Stimulated activated CD8-positive, alpha-beta memory T cell treated with anti-CD3 and anti-CD28 coated beads, Interleukin-15, amount 100 ng/mL, for 1 hour (primary cell): ENCODE measurements at regions not wholly inside any gene's neighbourhood (a gene's known extent, or its start where the extent isn't known, plus 50 kb on each side); places are given as distances from the start of the nearest gene placed in this dataset.

Experiments used
- DNase-seq: peaks from one replicate; pipeline ENCODE4 v3.0.0-alpha.2; 2020; ENCODE audit warnings: low read depth

DNA sequence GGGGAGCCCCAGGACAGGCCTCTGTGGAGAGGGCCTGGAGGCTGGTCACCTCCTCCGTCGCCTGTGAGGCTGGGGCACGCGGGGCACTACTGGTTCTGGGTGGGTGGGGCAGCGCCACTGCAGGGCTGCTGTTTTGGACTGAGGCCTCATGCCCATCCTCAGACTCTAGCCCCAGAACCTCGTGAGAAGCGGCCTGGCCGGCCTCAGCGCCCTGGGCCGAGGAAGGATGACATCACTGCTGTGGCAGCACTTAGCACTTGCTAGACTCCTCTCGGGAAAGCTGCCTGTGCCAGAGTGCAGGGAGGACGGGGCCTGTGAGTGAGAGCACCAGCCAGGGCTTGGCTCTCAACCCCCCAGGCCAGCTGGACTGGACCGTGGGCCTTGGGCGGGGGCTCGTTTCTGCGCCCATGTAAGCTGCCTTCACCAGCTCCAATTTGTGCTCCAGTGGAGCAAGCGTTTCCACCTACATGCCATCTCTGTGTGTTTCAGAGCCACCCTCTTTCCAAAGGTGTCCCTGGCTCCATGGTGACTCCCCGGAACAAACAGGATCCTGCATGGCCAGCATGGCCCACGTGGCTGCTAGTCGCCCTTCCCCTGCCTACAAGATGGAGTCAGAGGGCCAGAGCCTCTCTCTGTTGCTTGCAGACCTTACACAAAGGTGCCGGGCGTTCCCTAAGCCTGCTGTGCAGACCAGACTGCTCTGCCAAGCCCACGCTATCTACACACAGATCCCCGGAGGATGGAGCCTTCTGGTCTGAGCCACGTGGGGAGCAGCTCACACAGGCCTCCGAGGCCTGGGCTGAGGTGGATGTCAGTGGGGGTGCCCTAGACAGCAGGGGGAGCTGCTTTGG, 102.9 kb downstream of the CTTN start:
- no peak for DNase-seq

DNA sequence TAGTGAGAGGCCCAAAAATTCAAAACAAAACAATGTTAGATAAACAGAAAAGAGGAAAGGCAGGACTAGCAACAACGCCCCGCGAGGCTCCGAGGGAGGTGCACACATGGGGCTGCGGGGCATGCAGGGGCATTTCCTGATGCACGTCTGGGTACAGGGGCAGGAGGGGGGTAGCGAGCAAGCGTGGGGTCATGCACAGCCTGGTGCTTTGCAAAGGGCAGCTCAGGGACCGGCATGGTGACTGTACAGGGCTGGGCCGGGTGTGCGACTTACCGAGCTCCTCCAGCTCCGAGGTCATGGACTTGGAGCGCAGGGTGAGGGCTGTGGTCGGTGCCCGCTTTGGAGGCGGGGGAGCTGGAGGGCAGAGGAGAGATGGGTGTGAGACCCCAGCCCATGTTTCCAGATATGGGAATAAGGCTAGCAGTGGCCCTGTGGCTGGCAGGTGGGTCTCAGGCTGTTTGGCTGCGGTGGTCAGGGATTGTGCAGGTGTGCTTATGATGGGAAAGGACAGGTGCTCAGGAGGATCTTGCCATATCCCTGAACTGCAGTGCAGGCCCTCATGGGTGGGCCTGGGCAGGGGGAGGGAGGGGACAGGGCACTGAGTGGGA, 103.7 kb downstream of the CTTN start:
- DNase-seq: no peak

DNA sequence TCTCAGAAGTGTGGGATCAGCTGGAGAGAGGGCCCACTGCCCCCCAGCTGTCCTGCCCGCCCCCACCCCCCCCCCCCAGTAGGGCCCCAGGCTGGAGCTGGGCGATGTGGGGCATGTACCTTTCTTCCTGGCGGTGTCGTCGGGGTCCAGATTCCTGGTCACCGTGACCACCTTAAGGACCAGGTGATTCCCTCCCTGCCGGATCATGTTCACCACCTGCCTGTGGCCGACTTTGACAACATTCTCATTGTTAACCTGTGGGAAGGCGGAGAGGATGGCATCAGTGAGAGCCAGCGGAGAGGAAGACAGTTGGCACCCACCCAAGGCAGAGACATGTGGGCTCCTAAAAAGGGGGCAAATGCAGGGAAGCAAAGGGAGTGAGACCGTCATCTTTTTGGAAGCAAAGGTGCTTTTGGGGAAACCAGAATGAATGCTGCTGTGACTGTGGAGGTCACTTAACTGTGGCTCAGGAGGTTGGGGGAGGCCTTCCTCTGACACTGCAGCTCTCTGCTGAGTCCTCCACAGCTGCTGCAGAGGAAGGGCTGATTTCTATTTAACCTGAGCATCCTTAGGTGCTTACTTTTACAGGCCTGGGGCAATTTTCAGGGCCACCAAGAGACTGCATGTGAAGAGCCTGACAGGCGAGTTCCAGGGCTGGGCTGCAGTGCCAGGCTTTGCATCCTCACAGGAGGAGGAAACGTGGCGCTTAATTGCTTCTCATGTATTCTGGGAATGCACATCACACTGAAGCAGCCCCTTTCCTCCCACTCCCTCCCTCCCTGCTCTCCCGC, 104.5 kb downstream of the CTTN start:
- DNase-seq: no peak

DNA sequence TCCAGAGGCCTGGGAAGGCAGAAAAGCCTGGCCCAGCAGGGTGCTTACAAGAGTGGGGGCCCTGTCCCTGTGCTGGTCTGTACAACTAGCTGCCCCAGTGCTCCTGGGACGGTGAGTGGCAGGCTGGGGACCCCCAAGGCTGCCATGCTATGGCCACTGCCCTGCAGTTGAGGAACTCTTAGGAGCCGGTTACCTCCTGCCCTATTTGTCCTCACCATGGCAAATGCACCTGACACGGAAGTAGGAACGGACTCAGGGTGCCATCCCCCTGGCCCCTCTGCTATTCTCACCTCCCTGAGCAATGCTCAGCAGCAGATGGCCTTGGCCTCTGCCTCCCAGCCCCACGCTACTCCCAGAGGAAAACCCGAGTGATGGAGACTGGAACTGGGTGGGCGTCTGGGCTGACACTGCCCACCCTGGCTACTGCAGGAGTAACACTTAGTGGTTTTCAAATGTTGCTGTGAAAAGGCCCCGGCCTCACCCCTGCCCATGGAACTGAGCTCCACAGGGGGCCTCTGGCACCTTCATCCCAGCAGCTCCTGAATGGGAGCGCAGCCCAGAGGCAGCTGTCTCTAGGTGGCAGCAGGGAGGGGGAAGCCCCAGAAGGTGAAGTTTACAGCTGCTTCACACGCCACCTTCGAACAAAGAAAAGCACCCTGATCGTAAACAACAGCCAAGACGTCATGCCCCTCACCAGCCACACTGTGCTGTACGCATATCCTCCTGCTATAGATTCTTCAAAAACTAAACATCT, 105.3 kb downstream of the CTTN start:
- no peak for DNase-seq

DNA sequence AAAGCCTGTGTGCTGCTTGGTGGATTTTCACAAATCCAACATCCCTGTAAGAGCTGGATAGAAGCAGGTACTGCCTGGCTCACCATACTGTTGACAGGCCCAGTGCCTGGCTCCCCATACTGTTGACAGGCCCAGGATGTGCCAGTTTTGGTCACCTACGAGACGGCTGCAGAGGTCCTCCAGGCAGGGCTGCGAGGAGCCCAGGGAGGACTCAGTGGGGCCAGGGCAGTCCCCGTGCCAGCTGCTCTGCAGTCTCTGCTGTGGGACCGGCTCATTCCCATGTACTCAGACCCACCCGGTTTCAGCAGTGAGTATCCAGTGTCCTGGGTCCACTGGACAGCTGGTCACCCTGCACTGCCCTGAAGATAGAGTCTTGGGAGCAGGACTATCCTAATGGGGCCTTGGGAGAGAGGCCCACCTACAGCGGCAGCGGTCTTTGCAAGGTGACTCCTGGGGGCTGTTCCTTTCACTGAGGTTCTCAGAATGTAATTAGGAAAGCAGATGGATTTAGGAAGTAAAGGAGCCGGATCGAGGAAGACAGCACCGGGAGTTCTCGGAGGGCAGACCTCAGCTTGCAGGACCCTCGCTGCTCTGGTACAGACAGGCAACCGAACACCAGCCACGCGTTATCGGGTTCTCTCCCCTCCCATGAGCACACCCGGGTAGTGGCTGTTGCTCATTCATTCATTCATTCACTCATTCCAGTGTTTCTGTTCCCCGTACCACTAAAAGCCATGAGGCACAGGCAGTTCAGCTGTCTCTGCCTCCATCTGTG, 106.1 kb downstream of the CTTN start:
- DNase-seq: no peak

DNA sequence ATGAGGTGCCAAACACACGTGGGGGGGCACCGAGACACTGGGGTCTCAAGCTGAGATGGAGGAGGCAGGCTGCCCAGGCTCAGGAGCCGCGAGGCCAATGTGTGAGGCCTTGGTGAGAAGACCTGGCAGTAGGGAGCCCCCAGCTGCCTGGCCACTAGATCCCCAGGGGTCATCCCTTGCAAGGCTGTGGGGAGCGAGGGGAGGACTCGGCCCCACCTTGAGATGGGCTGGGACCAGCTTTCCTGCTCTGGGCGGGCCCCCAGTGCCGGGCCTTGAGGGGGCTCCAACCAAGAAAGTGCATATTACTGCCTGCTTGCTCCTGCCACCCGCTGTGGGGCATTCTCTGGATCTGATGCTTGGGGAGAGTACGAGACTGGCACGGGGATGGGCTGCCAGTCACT, 107.0 kb downstream of the CTTN start:
- no peak for DNase-seq

DNA sequence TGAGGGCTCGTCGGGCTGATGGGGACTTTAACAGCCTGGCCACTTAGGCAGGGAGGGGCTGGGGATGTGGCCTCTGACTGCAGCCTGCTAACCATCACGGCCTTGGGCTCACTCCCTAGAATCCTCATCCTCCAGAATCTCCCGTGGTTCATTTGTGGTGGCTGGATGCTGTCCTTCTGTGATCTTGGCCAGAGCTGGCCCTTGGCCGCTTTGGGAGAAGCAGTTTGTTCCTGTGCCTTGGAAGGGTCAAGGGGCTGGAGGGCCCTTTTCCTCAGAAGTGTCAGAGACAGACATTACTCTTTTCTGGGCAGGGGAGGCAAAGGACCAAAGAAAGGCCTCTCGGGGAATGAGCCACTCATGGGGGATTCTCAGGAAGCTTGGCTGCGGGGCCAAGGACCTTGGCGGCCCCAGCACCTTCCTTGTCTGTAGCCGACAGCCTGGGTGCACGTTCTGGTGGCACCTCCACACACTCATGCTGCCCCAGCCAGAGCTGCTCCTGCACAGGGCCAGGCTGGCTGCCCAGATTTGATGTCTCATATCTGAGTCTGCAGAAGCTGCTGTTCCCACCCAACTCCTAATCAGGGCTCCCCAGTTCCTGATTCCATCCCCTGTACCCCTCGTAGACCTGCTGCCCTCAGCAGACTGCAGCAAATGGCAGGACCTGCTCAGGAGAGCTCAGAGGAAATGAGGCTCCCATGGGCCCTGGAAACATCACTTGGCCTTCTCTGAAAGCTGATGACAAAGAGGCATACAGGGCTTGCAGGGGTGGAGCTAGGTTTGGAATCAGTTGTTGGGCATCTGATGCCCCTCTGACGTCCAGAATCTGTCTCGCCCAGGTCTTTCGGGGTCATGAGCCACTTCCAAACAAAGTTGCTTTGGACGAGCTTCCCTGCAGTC, 107.7 kb downstream of the CTTN start:
- DNase-seq: no peak

DNA sequence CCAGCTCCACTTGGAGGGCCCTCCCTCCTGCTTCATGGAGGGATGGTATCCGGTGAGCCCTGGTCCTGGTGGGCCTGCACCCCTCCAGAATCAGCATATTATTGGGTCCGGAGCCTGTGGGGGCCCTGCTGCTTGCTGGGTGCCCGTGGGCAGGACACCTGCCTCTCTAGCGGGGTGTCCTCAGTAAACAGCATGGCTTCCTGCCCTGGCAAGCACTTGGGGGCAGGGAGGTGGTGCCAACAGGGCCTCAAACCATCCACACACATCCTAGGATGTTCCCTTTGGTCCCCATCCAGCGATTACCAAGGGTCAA, 108.3 kb downstream of the CTTN start:
- no peak for DNase-seq

DNA sequence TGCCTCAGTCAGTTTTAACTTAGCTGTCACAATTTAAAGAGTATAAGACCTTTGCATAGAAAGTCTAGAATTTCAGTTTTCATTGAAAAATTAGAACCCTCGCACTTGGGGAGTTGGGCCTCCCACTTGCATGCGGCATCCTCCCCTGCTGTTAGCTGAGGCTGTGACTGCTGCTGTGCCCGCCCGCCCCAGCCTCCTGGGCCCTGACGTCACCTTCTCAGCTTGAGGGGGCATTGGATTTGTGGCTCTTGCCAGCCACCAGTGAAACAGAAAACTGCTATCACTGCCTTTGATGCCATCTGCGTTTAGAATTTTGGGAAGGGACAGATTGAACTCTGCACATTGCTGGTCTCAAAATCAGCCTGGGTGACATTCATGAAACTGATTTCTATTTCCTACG, 108.7 kb downstream of the CTTN start:
- no peak for DNase-seq

DNA sequence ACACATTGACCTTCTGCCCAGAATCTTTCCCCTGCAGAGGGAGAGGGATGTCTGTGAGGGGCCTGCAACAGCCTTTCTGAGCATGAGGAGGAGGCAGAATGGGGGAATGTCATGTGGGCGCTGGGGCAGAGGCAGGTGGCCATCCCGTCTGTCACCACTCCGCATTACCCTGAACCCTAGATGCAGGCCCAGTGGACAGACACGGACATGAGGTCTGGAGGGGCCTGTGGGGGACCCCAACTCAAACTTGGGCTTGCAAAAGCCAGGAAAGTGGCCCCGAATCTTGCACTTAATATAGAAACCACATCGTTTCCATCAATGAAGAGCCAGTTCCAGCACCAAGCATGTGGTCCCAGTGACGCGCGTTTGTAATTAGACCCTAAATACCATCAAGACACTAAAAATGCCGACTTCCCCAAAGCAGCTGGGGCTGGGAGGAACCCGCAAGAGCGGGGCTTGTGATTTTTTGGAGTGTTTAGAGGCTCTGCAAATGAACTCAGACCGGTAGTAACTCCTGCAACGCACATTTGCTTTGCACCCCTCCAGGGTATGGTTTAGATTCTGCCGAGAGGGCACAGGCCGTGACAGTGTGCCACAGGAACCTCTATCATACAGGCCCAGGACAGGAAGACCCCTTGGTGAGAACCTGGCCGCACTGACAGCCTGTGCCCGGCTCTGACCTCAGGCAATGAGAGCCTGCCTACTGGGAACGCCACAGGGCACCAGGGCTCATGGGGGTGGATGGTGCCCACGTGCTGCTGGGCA, 109.3 kb downstream of the CTTN start:
- no peak for DNase-seq

DNA sequence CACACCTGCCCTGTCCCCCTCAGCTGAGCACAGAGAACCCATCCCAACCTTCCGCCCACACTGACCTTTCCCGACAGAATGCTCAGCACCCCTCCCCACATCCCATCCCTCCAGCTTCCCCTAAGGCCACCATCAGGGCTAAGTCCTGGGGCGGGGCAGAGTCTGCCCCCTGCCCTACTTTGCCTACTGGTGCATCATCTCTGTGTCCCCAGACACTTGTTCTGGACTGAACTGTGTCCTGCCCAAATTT, 109.8 kb downstream of the CTTN start:
- no peak for DNase-seq

DNA sequence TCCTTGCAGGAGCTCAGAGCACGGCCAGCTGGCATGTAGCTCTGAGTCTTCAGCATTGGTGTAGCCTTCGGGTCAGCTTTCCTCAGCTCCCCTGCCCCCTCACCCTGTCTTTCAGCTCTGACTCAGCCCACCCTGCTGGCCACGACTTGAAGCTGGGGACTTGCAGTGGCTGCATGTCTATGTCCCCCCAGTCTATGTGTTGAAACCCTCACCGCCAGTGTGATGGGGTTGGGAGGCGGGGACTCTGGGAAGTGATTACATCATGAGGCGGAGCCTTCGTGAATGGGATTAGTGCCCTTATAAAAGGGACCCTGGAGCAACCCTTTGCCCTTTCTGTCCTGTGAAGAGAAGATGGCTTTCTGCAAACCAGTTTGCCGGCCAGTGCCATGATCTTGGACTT, 111.1 kb downstream of the CTTN start:
- no peak for DNase-seq

DNA sequence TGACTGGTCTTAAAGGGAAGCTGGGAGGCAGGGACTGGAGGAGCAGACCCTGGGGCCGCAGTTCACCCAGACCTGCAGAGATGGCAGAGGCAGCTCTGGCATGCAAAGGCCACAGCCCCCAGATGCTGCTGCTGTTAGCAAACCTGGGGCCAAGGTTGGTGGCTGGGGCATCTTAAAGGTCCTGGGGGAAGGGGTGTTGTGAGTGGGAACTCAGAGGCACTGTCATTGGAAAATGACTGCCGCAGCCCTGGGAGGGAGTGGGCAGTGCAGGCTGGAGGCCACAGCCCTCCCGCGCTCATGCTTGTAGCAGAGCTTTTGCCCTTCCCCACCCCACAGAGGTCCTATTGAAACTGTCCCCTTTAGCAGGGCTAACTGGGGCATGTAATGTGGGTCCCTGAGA, 111.8 kb downstream of the CTTN start:
- no peak for DNase-seq

DNA sequence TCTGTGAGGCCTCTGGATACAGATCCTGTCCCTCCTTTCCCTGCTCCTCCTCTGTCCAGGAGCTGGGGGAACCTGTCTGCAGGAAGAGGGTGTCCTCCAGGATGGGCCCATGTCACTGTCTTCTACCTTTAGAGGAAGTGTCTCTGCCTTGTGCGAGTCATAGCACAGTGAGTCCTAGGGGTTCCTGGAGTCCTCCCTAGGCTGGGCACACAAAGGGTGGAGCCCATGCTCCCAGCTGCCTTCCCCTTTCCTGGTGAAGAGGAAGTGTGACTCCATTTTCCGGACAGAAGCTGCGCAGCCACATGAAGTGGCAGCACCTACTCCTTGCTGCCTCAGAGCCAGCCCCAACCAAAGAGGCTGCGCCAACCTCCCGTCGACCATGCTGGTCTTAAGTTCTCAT, 112.2 kb downstream of the CTTN start:
- DNase-seq: no peak

DNA sequence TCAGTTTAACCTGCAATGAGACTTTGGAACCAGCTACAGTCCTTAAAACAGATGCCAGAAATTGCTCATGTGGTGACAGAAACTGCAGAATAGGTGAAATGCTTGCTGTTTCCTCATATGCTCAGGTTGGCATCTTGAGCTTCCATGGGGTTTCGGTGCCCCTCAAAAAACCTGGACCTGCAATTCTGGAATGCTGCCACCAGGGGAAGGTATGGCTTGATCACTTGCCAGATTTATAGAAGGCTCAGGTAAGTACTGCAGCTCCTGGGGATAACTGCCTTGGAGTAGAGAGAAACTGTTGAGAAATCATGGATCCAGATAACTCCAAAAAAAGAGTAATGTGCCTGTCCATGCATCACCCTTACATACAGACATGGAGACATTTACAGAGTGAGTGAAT, 113.0 kb downstream of the CTTN start:
- DNase-seq: no peak

DNA sequence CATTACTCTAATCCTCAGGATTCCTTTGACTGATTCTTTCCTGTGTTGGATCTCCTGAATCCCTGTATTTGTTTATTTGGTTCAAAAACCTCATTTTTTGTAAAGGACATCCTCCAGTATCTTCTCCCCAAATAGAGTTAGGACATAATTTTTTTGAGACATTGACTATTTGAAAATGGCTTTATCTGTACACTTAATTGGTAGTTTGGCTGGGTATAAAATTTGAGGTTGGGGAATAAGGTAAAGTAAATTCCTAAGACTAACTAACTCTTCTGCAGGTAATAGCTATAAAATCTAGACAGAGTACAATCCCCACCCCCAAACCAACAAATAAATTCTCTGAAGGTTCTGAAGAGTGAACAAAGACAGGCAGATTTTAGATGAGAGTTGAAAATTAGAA, 114.4 kb downstream of the CTTN start:
- DNase-seq: no peak

DNA sequence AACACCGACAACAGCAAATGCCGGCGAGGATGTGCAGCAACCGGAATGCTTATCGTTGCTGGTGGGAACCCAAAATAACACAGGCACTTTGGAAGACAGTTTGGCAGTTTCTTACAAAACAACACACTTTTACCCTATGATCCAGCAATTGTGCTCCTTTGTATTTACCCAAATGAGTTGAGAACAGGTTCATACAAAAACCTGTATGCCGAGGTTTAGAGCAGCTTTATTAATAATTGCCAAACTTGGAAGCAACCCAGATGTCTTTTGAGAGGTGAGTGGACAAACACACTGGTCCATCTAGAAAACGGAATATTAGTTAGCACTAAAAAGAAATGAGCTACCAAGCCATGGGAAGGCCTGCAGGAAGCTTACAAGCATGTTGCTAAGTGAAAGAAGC, 118.9 kb downstream of the CTTN start:
- no peak for DNase-seq

DNA sequence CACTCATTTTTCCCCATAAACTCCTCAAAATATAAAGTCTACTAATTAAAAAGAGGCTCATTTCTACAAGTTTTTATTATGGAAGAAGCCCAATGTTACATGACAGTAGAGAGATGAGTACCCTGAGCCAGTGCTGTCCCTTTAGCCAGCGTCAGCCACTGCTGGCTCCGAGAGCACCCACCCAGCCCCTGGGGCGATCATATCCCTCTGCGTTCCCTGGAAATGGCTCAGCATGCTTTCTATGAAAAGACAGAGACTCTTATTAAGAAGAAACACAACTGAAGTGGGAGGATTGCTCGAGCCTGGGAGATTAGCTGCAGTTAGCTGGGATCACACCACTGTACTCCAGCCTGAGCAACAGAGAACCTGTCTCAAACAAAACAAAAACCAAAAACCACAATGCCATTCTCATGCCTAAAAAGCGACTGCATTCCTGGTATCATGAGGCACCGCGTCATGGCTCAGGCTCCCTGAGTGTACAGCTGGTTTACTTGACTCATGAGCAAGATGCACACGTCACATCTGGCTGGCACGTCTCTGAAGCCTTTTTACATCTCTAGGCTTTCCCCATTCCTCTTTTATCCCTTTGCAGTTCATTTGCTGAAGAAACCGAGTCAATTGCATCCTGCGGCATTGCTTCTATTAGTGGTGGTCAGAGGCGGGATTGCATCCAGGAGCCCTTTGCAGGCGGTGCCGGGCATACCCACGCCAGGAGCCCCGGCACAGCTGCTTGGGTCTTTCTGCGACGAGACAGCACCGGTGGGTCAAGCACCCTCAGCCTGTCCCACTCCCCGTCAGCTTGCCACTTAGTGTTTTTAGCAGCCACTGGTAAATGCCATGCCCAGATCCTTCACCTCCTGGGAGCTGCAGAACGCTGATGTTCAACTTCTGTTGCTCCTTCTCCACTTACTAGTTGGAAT, 119.9 kb downstream of the CTTN start:
- DNase-seq: no peak

DNA sequence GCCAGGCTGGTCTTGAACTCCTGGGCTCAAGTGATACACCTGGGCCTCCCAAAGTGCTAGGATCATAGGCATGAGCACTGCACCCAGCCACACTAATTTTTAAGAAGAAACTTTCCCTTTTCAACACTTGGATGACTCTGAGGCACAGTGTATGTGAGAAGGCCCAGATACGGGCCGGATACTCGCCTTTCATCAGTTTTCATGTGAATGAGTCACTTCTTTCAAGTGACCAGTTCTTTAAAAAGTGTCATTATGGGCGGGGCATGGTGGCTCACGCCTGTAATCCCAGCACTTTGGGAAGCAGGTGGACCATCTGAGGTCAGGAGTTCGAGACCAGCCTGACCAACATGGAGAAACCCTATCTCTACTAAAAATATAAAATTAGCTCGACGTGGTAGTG, 120.8 kb downstream of the CTTN start:
- DNase-seq: no peak
